ENCODE measurements at regions not wholly inside any gene's neighbourhood (a gene's known extent, or its start where the extent isn't known, plus 50 kb on each side); places are given as distances from the start of the nearest gene placed in this dataset.

- DNase-seq (ENCODE audit: low spot score): no peak
- no peak for TF ChIP-seq CTCF (IDR thresholded peaks at IDR 0.05; ENCODE audit: extremely low read depth, missing control alignments)
Measured at GRCh38 chr12:123033392-123034021, 53.0 kb downstream of the ARL6IP4 start.

GRCh38 chr12:123032736-123033391 is 52.4 kb downstream of the ARL6IP4 start:
- TF ChIP-seq CTCF (IDR thresholded peaks at IDR 0.05; ENCODE audit: extremely low read depth, missing control alignments): no peak
- no peak for DNase-seq (ENCODE audit: low spot score)

All from GM20000 (cell line).